B cell (primary cell): ENCODE measurements at regions not wholly inside any gene's neighbourhood (a gene's known extent, or its start where the extent isn't known, plus 50 kb on each side); places are given as distances from the start of the nearest gene placed in this dataset.

Source experiments
- EZH2 ChIP-seq: IDR thresholded peaks from 2 replicates; pipeline ENCODE4 v1.6.1; 2012; ENCODE audit warnings: borderline replicate concordance, low read depth, mild to moderate bottlenecking, moderate library complexity, low read length; ENCODE audit not compliant: insufficient read depth, poor library complexity, severe bottlenecking
- TF ChIP-seq, protein P1 (sequence below): fragments of 200-600 bp; IDR thresholded peaks from one replicate; pipeline ENCODE4 v1.8.0; 2022; ENCODE audit warnings: antibody characterized with exemption, mild to moderate bottlenecking

DNA sequence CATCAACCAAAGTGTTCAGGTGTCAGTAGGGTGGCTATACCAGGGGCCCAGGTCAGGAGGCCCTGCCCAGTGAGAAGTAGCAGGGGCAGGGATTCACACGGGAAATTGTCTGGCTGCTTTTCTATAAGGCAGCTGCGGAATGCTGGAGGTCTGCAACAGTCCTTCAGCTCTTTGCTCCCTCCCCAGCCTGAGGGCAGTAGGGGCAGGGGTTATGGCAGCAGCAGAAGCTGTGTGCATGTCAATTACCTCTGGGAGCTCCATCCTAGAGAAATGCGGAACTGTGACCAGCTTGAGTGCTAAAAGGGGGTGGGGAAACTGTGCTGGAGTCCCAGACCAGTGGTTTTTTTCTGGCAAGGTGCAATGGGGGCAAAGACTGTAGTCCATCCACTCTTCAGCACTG lies 810.4 kb downstream of the PCDH7 start:
- TF ChIP-seq, protein P1, sequence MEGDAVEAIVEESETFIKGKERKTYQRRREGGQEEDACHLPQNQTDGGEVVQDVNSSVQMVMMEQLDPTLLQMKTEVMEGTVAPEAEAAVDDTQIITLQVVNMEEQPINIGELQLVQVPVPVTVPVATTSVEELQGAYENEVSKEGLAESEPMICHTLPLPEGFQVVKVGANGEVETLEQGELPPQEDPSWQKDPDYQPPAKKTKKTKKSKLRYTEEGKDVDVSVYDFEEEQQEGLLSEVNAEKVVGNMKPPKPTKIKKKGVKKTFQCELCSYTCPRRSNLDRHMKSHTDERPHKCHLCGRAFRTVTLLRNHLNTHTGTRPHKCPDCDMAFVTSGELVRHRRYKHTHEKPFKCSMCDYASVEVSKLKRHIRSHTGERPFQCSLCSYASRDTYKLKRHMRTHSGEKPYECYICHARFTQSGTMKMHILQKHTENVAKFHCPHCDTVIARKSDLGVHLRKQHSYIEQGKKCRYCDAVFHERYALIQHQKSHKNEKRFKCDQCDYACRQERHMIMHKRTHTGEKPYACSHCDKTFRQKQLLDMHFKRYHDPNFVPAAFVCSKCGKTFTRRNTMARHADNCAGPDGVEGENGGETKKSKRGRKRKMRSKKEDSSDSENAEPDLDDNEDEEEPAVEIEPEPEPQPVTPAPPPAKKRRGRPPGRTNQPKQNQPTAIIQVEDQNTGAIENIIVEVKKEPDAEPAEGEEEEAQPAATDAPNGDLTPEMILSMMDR = no peak
- TF ChIP-seq EZH2 = no peak
